Spleen (tissue), 7 donors: ENCODE measurements at regions not wholly inside any gene's neighbourhood (a gene's known extent, or its start where the extent isn't known, plus 50 kb on each side); places are given as distances from the start of the nearest gene placed in this dataset.

ENCODE experiments used
- POLR2A ChIP-seq, 3 donors: fragments of 450-650 bp; IDR thresholded peaks; one replicate each; pipeline ENCODE4 v1.5.1; 2017; ENCODE audit warnings: antibody characterized with exemption in 3 of 3, mild to moderate bottlenecking in 1 of 3
- TF ChIP-seq, protein P1 (sequence below), 11 experiments: fragments of 200-600 bp in 7 of 11; fragments of 450-650 bp in 4 of 11; sonication (generic) in 4 of 11; IDR thresholded peaks in 8 of 11; conservative IDR thresholded peaks in 3 of 11; 1 replicate in 7 of 11; 2 replicates in 4 of 11; pipeline versions ENCODE4 v1.4.0 to v1.8.0; 2016 to 2021; ENCODE audit warnings: antibody characterized with exemption in 11 of 11, inconsistent platforms in 4 of 11, mild to moderate bottlenecking in 1 of 11
- donor health status: DM: no; HTN: no; CAD: no; lungs with moderate emphysema.
- donor health status: DM: no; HTN: no; CAD: no.
- donor health status: DM: no; HTN: no; CAD: no.

GRCh38 chr2:224283466-224283965 is 118.4 kb downstream of the FAM124B start:
- TF ChIP-seq, protein P1, sequence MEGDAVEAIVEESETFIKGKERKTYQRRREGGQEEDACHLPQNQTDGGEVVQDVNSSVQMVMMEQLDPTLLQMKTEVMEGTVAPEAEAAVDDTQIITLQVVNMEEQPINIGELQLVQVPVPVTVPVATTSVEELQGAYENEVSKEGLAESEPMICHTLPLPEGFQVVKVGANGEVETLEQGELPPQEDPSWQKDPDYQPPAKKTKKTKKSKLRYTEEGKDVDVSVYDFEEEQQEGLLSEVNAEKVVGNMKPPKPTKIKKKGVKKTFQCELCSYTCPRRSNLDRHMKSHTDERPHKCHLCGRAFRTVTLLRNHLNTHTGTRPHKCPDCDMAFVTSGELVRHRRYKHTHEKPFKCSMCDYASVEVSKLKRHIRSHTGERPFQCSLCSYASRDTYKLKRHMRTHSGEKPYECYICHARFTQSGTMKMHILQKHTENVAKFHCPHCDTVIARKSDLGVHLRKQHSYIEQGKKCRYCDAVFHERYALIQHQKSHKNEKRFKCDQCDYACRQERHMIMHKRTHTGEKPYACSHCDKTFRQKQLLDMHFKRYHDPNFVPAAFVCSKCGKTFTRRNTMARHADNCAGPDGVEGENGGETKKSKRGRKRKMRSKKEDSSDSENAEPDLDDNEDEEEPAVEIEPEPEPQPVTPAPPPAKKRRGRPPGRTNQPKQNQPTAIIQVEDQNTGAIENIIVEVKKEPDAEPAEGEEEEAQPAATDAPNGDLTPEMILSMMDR (IDR thresholded peaks at IDR 0.05 in 8 of 11, conservative IDR thresholded peaks at IDR 0.05 in 3 of 11): no peak
- TF ChIP-seq POLR2A (IDR thresholded peaks at IDR 0.05): no peak
